ENCODE measurements at regions not wholly inside any gene's neighbourhood (a gene's known extent, or its start where the extent isn't known, plus 50 kb on each side); places are given as distances from the start of the nearest gene placed in this dataset.

GRCh38 chr6:135567375-135568083, 70.0 kb upstream of the AHI1 start:
- TF ChIP-seq CTCF (IDR thresholded peaks at IDR 0.05): no peak
- TF ChIP-seq ZFX (IDR thresholded peaks at IDR 0.05; ENCODE audit: borderline replicate concordance): no peak

Data from 22Rv1 (cell line).